Parathyroid adenoma (tissue), 2 donors: ENCODE measurements at regions not wholly inside any gene's neighbourhood (a gene's known extent, or its start where the extent isn't known, plus 50 kb on each side); places are given as distances from the start of the nearest gene placed in this dataset.

Experiments
- H2AFZ ChIP-seq: fragments of 300-600 bp; sonication (generic); one replicate; pipeline ENCODE4 v1.7.0; 2017; ENCODE audit warnings: antibody characterized with exemption, mild to moderate bottlenecking
- H3K27ac ChIP-seq: fragments of 300-600 bp; sonication (generic); one replicate; pipeline ENCODE4 v1.7.0; 2017
- H3K27me3 ChIP-seq: fragments of 300-600 bp; sonication (generic); one replicate; pipeline ENCODE4 v1.7.0; 2017; ENCODE audit warnings: low read length; ENCODE audit not compliant: control insufficient read depth, insufficient read depth
- H3K36me3 ChIP-seq: fragments of 300-600 bp; sonication (generic); one replicate; pipeline ENCODE4 v1.7.0; 2017; ENCODE audit warnings: low read length; ENCODE audit not compliant: control insufficient read depth, insufficient read depth
- H3K4me1 ChIP-seq: fragments of 300-600 bp; sonication (generic); one replicate; pipeline ENCODE4 v1.7.0; 2017; ENCODE audit warnings: control low read depth
- H3K4me2 ChIP-seq: fragments of 300-600 bp; sonication (generic); one replicate; pipeline ENCODE4 v1.7.0; 2017; ENCODE audit warnings: low read length
- H3K4me3 ChIP-seq: fragments of 300-600 bp; sonication (generic); one replicate; pipeline ENCODE4 v1.7.0; 2017; ENCODE audit warnings: low read depth, low read length
- H3K79me2 ChIP-seq: fragments of 300-600 bp; sonication (generic); one replicate; pipeline ENCODE4 v1.7.0; 2017; ENCODE audit warnings: control low read depth
- H3K9ac ChIP-seq: fragments of 300-600 bp; sonication (generic); one replicate; pipeline ENCODE4 v1.7.0; 2017; ENCODE audit warnings: mild to moderate bottlenecking
- H3K9me3 ChIP-seq: fragments of 300-600 bp; sonication (generic); one replicate; pipeline ENCODE4 v1.7.0; 2017; ENCODE audit warnings: low read length; ENCODE audit not compliant: control insufficient read depth
- CTCF ChIP-seq: fragments of 300-600 bp; sonication (generic); IDR thresholded peaks from one replicate; pipeline ENCODE4 v1.7.0; 2017; ENCODE audit warnings: antibody characterized with exemption, mild to moderate bottlenecking
- donor health status: primary hyperparathyroidism.

GRCh38 chr3:113143353-113143752 is 68.0 kb upstream of the BOC start:
- H3K9ac ChIP-seq = no peak overlapping the region
- no peak overlapping the region for H3K4me2 ChIP-seq
- H3K27me3 ChIP-seq = no peaks in the 10 kb centered on the region
- no peaks in the 10 kb centered on the region for H3K36me3 ChIP-seq
- no peak for TF ChIP-seq CTCF
- no peaks in the 10 kb centered on the region for H3K4me1 ChIP-seq
- H3K9me3 ChIP-seq = no peaks in the 10 kb centered on the region
- no peaks in the 10 kb centered on the region for H3K79me2 ChIP-seq
- no peak overlapping the region for H3K4me3 ChIP-seq
- H3K27ac ChIP-seq = no peak overlapping the region
- H2AFZ ChIP-seq = no peak overlapping the region

- H3K4me1 ChIP-seq = no peaks in the 10 kb centered on the region
- no peaks in the 10 kb centered on the region for H3K27me3 ChIP-seq
- H3K36me3 ChIP-seq = no peaks in the 10 kb centered on the region
- H3K27ac ChIP-seq = no peak overlapping the region
- H3K9me3 ChIP-seq = no peaks in the 10 kb centered on the region
- no peak for TF ChIP-seq CTCF
- H3K4me3 ChIP-seq = no peak overlapping the region
- H3K4me2 ChIP-seq = no peak overlapping the region
- no peak overlapping the region for H2AFZ ChIP-seq
- H3K79me2 ChIP-seq = no peaks in the 10 kb centered on the region
- H3K9ac ChIP-seq = no peak overlapping the region
Observed at GRCh38 chr3:113147681-113148261, 63.6 kb upstream of the BOC start.

GRCh38 chr3:113148284-113148683 is 63.1 kb upstream of the BOC start:
- H3K9ac ChIP-seq = no peak overlapping the region
- no peaks in the 10 kb centered on the region for H3K79me2 ChIP-seq
- H3K27me3 ChIP-seq = no peaks in the 10 kb centered on the region
- TF ChIP-seq CTCF = no peak
- H3K36me3 ChIP-seq = no peaks in the 10 kb centered on the region
- no peak overlapping the region for H3K4me3 ChIP-seq
- H3K4me1 ChIP-seq = no peaks in the 10 kb centered on the region
- H3K27ac ChIP-seq = no peak overlapping the region
- peak overlapping the region; percentile 59 for H2AFZ ChIP-seq
- no peak overlapping the region for H3K4me2 ChIP-seq
- no peaks in the 10 kb centered on the region for H3K9me3 ChIP-seq

GRCh38 chr3:113150250-113150649 is 61.1 kb upstream of the BOC start:
- Histone ChIP-seq H3K79me2 (no peaks in the 10 kb centered on the region), H3K27ac (no peak overlapping the region), H3K27me3 (no peaks in the 10 kb centered on the region), H3K4me2 (no peak overlapping the region), H3K36me3 (no peaks in the 10 kb centered on the region), H3K4me1 (no peaks in the 10 kb centered on the region), H3K4me3 (no peak overlapping the region), H3K9me3 (no peaks in the 10 kb centered on the region), H2AFZ (no peak overlapping the region), H3K9ac (no peak overlapping the region)
- no peak for TF ChIP-seq CTCF

GRCh38 chr3:113151461-113152031 is 59.8 kb upstream of the BOC start:
- Histone ChIP-seq H3K9ac (no peak overlapping the region), H3K4me1 (no peaks in the 10 kb centered on the region), H3K79me2 (no peaks in the 10 kb centered on the region), H3K27me3 (no peaks in the 10 kb centered on the region), H3K9me3 (no peaks in the 10 kb centered on the region), H3K4me2 (no peak overlapping the region), H3K27ac (no peak overlapping the region), H3K36me3 (no peaks in the 10 kb centered on the region), H3K4me3 (no peak overlapping the region), H2AFZ (no peak overlapping the region)
- TF ChIP-seq CTCF = no peak
